GM12878 (cell line): ENCODE measurements at regions not wholly inside any gene's neighbourhood (a gene's known extent, or its start where the extent isn't known, plus 50 kb on each side); places are given as distances from the start of the nearest gene placed in this dataset.

Experiments used
- ATAC-seq: fragments of 200-7000 bp; cut with Tn5 transposase; 3 replicates; pipeline ENCODE4 v1.9.1; 2020; ENCODE audit warnings: mild to moderate bottlenecking, moderate library complexity
- BruUV-seq: library from RNA; stranded (reverse); fragments of 400-500 nt; replicated peaks from 2 replicates; lab custom pipeline; 2021; lab: Mats Ljungman, UMichigan
- CTCF ChIA-PET: fragments of 300-600 bp; sonication (Branson Sonifier 250); formaldehyde crosslinking; extraction: SDS; loops from one replicate; lab custom pipeline; 2021; ENCODE audit warnings: inconsistent platforms; lab: Yijun Ruan, JAX
- POLR2A ChIA-PET: fragments of 350-600 bp; formaldehyde crosslinking; extraction: SDS; loops from one replicate; lab custom pipeline; 2021; ENCODE audit warnings: inconsistent platforms; lab: Charles Lee
- RAD21 ChIA-PET: fragments of 300-600 bp; sonication (Branson Sonifier 250); formaldehyde crosslinking; loops from one replicate; lab custom pipeline; 2023; ENCODE audit warnings: antibody characterized with exemption; ENCODE audit not compliant: unreplicated experiment; lab: Charles Lee
- SMC1A ChIA-PET: fragments of 300-600 bp; sonication (Branson Sonifier 250); formaldehyde crosslinking; loops from one replicate; lab custom pipeline; 2023; ENCODE audit not compliant: unreplicated experiment, uncharacterized antibody; lab: Charles Lee
- DNase-seq: peaks from one replicate; pipeline ENCODE4 v3.0.0-alpha.2; 2011; ENCODE audit warnings: low read depth, low spot score
- FAIRE-seq: peaks from 3 replicates; lab custom pipeline; 2011; peaks lifted over from hg19 to GRCh38; lab: Jason Lieb, UNC
- H2AFZ ChIP-seq: 2 replicates; pipeline ENCODE4 v1.6.0; 2011; ENCODE audit warnings: low read depth, low read length, control low read depth; ENCODE audit not compliant: control insufficient read depth
- H3K27ac ChIP-seq: 2 replicates; pipeline ENCODE4 v1.5.1; 2011; ENCODE audit warnings: control low read depth; ENCODE audit not compliant: control insufficient read depth, insufficient read depth
- H3K27me3 ChIP-seq, 2 experiments: replicated peaks in 1 of 2; 2 replicates each; pipeline versions ENCODE4 v1.6.0 to v1.6.1; 2011; ENCODE audit warnings: low read length in 1 of 2; ENCODE audit not compliant: control insufficient read depth in 2 of 2, insufficient read depth in 2 of 2
- H3K36me3 ChIP-seq, 2 experiments: 2 replicates each; pipeline ENCODE4 v1.5.1; 2011; ENCODE audit warnings: low read length in 1 of 2; ENCODE audit not compliant: control insufficient read depth in 2 of 2, insufficient read depth in 2 of 2
- H3K4me1 ChIP-seq: 2 replicates; pipeline ENCODE4 v1.6.1; 2011; ENCODE audit warnings: mild to moderate bottlenecking, low read length, moderate library complexity, mixed read lengths; ENCODE audit not compliant: control insufficient read depth, insufficient read depth
- H3K4me2 ChIP-seq: 2 replicates; pipeline ENCODE4 v1.6.0; 2011; ENCODE audit warnings: control low read depth; ENCODE audit not compliant: control insufficient read depth, insufficient read depth
- H3K4me3 ChIP-seq: fragments of 200-600 bp; sonication (generic); 2 replicates; pipeline ENCODE4 v1.5.1; 2016
- H3K79me2 ChIP-seq: 2 replicates; pipeline ENCODE4 v1.6.0; 2011; ENCODE audit warnings: low read length; ENCODE audit not compliant: control insufficient read depth, insufficient read depth
- H3K9ac ChIP-seq: 2 replicates; pipeline ENCODE4 v1.8.0; 2011; ENCODE audit warnings: low read length, control low read depth, mixed read lengths; ENCODE audit not compliant: control insufficient read depth, insufficient read depth
- H3K9me3 ChIP-seq: replicated peaks from 3 replicates; pipeline ENCODE4 v1.5.1; 2011; ENCODE audit warnings: mild to moderate bottlenecking, low read length; ENCODE audit not compliant: control insufficient read depth, insufficient read depth
- H4K20me1 ChIP-seq: 2 replicates; pipeline ENCODE4 v1.6.0; 2011; ENCODE audit not compliant: control insufficient read depth, insufficient read depth
- CBX3 ChIP-seq: fragments of 200-600 bp; sonication (generic); IDR thresholded peaks from 2 replicates; pipeline ENCODE4 v1.6.1; 2016; ENCODE audit warnings: low read depth, borderline replicate concordance
- CEBPB ChIP-seq, 2 experiments: fragments of 150-350 bp in 1 of 2; IDR thresholded peaks; 2 replicates each; pipeline ENCODE4 v1.6.1; 2012 to 2014; ENCODE audit warnings: low read depth in 2 of 2, low read length in 2 of 2, borderline replicate concordance in 1 of 2, inconsistent platforms in 1 of 2
- DPF2 ChIP-seq: fragments of 450-650 bp; IDR thresholded peaks from 2 replicates; pipeline ENCODE4 v1.6.1; 2017; ENCODE audit warnings: mild to moderate bottlenecking
- HDGF ChIP-seq: fragments of 450-650 bp; IDR thresholded peaks from 2 replicates; pipeline ENCODE4 v1.6.1; 2016; ENCODE audit warnings: antibody characterized with exemption
- PRDM15 ChIP-seq: fragments of 450-650 bp; formaldehyde crosslinking; IDR thresholded peaks from 2 replicates; pipeline ENCODE4 v1.4.0; 2020; ENCODE audit warnings: mild to moderate bottlenecking, moderate library complexity
- SMAD5 ChIP-seq: IDR thresholded peaks from 2 replicates; pipeline ENCODE4 v1.6.1; 2016; ENCODE audit warnings: antibody characterized with exemption, low read depth
- SPI1 ChIP-seq: IDR thresholded peaks from 2 replicates; pipeline ENCODE4 v1.6.1; 2011; ENCODE audit warnings: low read depth, mild to moderate bottlenecking, low read length, moderate library complexity, borderline replicate concordance; ENCODE audit not compliant: insufficient read depth
- TARDBP ChIP-seq: IDR thresholded peaks from 2 replicates; pipeline ENCODE4 v1.6.1; 2016; ENCODE audit warnings: borderline replicate concordance
- TCF3 ChIP-seq: IDR thresholded peaks from 2 replicates; pipeline ENCODE4 v1.6.1; 2012; ENCODE audit warnings: low read depth, mild to moderate bottlenecking, low read length, borderline replicate concordance; ENCODE audit not compliant: insufficient read depth
- TCF7 ChIP-seq: IDR thresholded peaks from 2 replicates; pipeline ENCODE4 v1.6.1; 2014; ENCODE audit warnings: antibody characterized with exemption, borderline replicate concordance
- WGBS: methylation state at CpG from one replicate; pipeline ENCODE4 v1.1.6; 2016; ENCODE audit warnings: low lambda C conversion rate; ENCODE audit not compliant: insufficient replicate concordance, insufficient coverage; ENCODE audit errors: missing lambda C conversion rate; 5-methylcytosine and 5-hydroxymethylcytosine counted together
- in situ Hi-C: fragments of 300-500 bp; cut with MboI; formaldehyde crosslinking; loops from 9 replicates; pipeline ENCODE4 v1.14.3; 2018; ENCODE audit warnings: mixed read lengths
- intact Hi-C: fragments of 100-400 bp; cut with micrococcal nuclease; formaldehyde crosslinking; loops from one replicate; pipeline ENCODE4 v1.14.2; 2022; ENCODE audit not compliant: unreplicated experiment
- TF ChIP-seq, protein P1 (sequence below): IDR thresholded peaks from 2 replicates; pipeline ENCODE4 v1.6.1; 2011; ENCODE audit warnings: low read depth, mild to moderate bottlenecking, low read length, moderate library complexity, borderline replicate concordance; ENCODE audit errors: extremely low read depth

DNA sequence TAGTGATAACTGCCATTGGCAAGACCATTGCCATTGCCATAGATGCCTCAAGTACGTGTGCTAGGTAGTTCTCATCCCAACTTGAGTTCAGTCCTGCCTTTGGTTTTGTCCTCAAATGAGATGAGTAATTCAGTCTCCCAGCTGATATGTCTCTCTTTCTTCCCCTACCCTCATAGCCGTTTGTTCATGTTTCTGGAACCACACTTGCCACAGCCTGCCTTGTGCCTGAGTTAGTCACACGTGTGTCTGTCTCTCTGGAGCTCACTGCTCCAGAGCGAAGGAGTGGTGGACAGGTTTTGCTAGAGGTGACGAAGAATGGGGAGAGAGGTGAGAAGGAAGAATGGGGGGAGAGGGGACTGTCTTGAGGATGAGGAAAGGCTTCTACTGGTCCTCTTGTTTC, 88.0 kb upstream of the IGF1R start:
- BruUV-seq: no TSS peak
- ChIA-PET SMC1A (no interaction called here), CTCF (no interaction called here), RAD21 (no interaction called here), POLR2A (no interaction called here)
- Histone ChIP-seq H3K4me1 (no peaks in the 10 kb centered on the region), H4K20me1 (no peaks in the 10 kb centered on the region), H3K4me2 (no peak overlapping the region), H3K36me3 (no peaks in the 10 kb centered on the region), H2AFZ (no peak overlapping the region), H3K79me2 (no peaks in the 10 kb centered on the region), H3K9ac (no peak overlapping the region), H3K9me3 (no peaks in the 10 kb centered on the region), H3K27ac (no peak overlapping the region), H3K4me3 (no peak overlapping the region), H3K27me3 (no peaks in the 10 kb centered on the region; a peak in 1 of 4 replicates)
- in situ Hi-C loops: no loop called here
- intact Hi-C loops: no loop called here
- ATAC-seq (no peak), FAIRE-seq (no peak), DNase-seq (no peak)
- TF ChIP-seq DPF2 (no peak), SMAD5 (no peak), TCF3 (no peak), CBX3 (no peak), SPI1 (no peak), CEBPB (IDR thresholded peaks at IDR 0.05; ENCODE audit: borderline replicate concordance in 1 of 2, low read depth in 2 of 2, low read length in 2 of 2) (no peak), TCF7 (no peak), PRDM15 (CRISPR knock-in tag) (no peak), TARDBP (no peak), HDGF (no peak)
- TF ChIP-seq, protein P1, sequence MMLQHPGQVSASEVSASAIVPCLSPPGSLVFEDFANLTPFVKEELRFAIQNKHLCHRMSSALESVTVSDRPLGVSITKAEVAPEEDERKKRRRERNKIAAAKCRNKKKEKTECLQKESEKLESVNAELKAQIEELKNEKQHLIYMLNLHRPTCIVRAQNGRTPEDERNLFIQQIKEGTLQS: no peak
- WGBS: 15% methylated on average over 4 of the region's 5 CpGs
